Right lobe of liver (tissue), 4 donors: ENCODE measurements at regions not wholly inside any gene's neighbourhood (a gene's known extent, or its start where the extent isn't known, plus 50 kb on each side); places are given as distances from the start of the nearest gene placed in this dataset.

Experiments used
- POLR2A ChIP-seq: fragments of 450-650 bp; IDR thresholded peaks from one replicate; pipeline ENCODE4 v1.6.1; 2017; ENCODE audit warnings: antibody characterized with exemption, mild to moderate bottlenecking
- TF ChIP-seq, protein P1 (sequence below), 4 donors: fragments of 200-600 bp in 3 of 4; fragments of 450-650 bp in 1 of 4; IDR thresholded peaks; one replicate each; pipeline versions ENCODE4 v1.5.1 to v1.8.0; 2016 to 2022; ENCODE audit warnings: antibody characterized with exemption in 4 of 4, mild to moderate bottlenecking in 2 of 4
- donor health status: DM: no; HTN: no; CAD: no.
- donor health status: DM: no; HTN: no; CAD: no.
- donor health status: DM: no; HTN: yes; CAD: no.

- TF ChIP-seq, protein P1, sequence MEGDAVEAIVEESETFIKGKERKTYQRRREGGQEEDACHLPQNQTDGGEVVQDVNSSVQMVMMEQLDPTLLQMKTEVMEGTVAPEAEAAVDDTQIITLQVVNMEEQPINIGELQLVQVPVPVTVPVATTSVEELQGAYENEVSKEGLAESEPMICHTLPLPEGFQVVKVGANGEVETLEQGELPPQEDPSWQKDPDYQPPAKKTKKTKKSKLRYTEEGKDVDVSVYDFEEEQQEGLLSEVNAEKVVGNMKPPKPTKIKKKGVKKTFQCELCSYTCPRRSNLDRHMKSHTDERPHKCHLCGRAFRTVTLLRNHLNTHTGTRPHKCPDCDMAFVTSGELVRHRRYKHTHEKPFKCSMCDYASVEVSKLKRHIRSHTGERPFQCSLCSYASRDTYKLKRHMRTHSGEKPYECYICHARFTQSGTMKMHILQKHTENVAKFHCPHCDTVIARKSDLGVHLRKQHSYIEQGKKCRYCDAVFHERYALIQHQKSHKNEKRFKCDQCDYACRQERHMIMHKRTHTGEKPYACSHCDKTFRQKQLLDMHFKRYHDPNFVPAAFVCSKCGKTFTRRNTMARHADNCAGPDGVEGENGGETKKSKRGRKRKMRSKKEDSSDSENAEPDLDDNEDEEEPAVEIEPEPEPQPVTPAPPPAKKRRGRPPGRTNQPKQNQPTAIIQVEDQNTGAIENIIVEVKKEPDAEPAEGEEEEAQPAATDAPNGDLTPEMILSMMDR (IDR thresholded peaks at IDR 0.05), result no peak
- TF ChIP-seq POLR2A, result no peak
Observed at GRCh38 chr1:47545912-47546483, 108.2 kb downstream of the FOXD2 start.
